GM19438 (cell line): ENCODE measurements at regions not wholly inside any gene's neighbourhood (a gene's known extent, or its start where the extent isn't known, plus 50 kb on each side); places are given as distances from the start of the nearest gene placed in this dataset.
"Not testable (repeated sequence)": the region's sequence is repeated elsewhere in the genome, so short reads cannot be mapped to it uniquely, and the experiment has no call there.

Experiments
- ATAC-seq: cut with Tn5 transposase; IDR thresholded peaks from one replicate; pipeline ENCODE4 v1.9.1; 2021; ENCODE audit warnings: low read depth; ENCODE audit not compliant: unreplicated experiment

DNA sequence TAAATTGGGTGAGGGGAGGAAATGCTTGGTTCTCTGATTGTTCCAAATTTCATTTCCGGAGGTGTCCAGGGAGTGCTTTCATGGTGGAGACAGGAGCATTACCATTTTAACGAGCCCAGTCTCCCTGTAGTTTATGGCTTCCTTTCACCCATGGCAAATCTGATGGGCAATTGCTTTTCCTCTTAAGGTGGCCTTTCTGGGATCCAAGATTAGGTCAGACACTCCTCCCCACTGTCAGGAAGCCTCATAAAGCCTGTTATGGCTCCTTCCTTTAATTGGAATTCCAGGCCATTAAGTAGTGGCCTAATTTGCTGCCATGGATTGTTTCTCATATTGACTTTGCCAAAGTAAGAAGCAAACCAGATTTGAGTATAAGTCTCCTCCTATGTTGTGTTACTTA, 157.8 kb downstream of the PDCD6IP start:
- no peak for ATAC-seq

DNA sequence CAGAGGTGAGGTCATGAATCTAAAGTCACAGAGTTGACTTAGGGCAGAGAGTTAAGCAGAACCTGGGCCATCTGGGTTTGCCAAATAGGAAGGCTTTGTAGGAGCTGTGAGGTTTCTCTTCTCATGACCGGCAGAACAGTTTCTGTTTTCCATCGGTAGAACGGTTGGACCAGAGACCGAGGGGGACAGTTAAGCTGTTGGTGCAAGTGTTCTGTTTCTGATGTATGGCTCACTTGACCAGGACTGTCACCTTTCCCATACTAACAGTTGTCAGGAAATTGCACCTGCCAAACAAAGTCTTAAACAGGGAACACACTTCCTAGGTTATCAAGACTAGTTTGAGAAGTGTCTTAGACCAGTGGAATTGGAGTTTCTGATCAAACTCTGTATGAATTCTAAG, 158.3 kb downstream of the PDCD6IP start:
- ATAC-seq: no peak

DNA sequence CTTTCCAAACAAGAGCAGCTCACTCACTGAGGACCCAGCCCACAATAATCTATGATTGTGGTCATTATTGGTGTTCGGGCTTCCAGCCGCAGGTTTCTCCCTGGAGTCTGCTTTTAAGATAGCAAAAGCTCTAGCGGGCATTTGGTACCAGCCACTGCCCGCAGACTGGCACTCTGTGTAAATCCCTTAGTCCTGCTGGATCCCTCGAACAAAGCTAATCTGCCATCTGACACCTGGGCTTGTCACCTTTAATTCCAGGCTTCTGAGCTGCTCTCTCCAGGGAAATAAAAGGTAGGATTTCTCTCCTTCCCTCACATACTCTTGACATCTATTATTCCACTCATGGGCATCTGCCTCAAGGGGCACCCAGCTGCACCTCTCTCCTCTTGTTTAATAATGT, 158.7 kb downstream of the PDCD6IP start:
- ATAC-seq: no peak

DNA sequence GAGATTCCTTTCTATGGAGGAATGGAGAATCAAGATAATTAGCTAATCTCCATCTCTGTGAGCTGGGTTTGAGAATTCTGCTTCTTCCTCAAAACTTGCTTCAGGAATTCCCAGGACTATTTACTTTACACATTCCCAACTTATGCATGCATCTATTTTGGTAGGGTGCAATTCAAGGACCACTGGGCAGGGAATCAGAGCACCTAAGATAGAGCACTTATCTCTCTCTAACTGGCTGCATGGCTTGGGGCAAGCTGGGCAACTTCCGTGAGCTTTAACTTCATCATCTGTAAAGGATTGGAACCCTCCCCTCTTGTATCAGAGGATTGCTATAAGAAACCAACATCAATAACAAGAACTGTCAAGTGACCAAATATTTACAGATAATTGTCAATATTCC, 160.2 kb downstream of the PDCD6IP start:
- ATAC-seq: no peak

DNA sequence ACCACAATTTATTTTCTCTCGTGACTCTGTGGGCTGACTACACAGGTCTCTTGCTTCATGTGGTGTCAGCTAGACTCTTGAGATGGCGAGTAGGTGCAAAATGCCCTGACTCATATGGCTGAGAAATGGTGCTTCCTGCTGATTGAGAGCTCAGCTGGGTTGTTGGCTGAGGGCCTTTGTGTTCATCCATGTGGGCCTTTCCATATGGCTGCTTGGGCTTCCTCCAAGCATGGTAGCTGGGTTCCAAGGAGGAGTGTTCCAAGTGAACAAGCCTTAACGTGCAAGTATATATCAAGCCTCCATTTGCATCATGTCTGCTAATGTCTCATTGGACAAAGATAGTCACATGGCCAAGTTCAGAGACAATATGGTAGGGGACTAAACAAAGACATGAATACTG, 164.0 kb downstream of the PDCD6IP start:
- no peak for ATAC-seq

DNA sequence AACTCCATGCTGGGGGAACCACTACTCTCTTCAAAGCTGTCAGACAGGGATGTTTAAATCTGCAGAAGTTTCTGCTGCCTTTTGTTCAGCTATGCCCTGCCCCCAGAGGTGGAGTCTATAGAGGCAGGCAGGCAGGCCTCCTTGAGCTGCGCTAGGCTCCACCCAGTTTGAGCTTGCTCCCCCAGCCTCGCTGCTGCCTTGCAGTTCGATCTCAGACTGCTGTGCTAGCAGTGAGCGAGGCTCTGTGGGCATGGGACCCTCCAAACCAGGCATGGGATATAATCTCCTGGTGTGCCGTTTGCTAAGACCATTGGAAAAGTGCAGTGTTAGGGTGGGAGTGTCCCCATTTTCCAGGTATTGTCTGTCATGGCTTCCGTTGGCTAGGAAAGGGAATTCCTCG, 171.8 kb downstream of the PDCD6IP start:
- not testable (repeated sequence) for ATAC-seq

DNA sequence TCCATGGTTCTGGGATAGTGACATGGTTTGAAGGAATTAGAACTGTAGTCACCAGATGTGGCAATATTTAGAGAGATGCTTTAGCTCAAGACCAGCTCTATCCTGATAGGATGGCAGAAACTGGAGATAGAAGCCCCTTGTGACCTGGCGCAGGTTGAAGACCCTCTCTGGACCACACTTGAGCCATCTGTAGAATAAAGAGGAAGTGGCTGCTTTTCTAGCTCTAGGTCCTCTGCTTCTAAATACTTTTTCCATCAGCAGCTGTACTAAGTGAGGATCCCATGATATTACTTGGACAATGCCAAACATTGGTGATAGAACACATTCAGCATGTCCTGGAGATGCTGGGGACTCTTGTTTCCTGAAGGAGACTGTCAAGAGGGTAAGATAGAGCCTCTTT, 172.6 kb downstream of the PDCD6IP start:
- ATAC-seq: no peak

DNA sequence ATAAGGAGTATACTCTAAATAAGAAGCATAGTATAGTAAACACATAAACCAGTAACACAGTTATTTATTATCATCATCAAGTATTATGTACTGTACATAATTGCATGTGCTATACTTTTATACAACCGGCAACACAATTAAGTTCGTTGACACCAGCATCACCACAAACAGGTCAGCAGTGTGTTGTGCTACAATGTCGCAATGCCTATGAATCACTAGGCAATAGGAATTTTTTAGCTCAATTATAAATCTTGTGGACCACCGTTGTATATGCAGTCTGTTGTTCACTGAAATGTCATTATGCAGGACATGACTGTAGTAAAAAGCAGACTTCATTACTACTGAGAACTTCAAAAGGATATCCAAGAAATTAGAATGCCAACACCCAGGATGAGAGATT, 177.0 kb downstream of the PDCD6IP start:
- no peak for ATAC-seq

DNA sequence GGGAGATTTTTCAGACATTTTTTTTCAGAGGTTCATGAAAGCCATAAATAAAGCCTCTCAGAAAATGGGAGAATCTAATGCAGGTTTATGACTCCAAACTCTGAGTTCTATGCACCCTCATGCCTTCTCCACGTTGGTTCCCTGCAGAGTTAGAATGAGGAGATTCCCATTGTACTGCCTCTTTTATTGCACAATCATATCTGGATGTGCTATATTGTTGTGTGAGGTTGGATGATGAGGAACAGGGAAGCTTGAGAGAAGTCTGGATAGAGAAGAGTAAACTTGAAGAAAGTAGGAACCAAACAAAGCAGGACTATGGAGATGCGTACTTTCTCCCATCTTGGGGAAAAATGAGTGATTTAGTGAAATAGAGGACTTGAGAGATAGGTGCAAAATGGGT, 178.8 kb downstream of the PDCD6IP start:
- no peak for ATAC-seq

DNA sequence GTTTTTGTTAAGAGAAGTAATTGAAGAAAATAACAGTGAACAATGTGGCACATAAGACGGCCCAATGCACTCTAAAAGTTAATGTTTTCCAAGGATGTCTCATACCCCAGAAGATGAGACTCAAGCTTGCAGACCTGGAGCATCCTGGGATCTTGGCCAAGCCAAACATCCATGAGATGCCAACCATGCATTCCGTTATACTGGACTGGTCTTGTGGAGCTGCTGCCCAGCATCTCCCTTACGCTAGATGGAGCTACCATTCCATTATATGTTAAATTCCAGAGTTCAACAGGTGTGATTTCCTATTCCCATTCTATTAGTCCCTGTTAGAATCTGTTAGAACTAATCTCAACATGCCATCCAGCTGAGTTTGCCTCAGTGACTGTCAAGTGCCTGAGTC, 181.8 kb downstream of the PDCD6IP start:
- ATAC-seq: no peak

DNA sequence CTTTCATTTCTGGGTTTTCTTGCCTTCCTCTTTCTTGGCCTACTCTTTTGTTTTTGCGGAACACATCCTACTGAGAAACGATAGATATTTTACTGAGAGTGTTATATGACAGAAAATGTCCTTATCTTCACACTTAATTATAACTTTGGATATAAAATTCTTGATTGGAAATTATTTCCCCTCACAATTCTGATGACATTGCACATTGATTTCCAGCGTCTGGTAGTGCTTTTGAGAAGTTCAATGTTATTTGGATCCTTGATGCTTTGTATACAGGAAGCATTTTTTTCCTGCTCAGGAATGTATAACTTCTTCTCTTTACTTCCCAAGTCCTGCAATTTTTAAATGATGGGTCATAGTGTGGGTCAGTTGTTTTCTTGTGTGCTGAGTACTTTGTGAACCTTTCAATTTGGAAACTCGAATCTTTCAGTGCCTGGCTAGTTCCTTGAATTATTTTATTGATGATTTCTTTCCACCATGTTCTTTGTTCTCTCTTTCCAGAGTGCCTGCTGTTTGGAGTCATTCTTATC, 183.9 kb downstream of the PDCD6IP start:
- ATAC-seq: no peak

DNA sequence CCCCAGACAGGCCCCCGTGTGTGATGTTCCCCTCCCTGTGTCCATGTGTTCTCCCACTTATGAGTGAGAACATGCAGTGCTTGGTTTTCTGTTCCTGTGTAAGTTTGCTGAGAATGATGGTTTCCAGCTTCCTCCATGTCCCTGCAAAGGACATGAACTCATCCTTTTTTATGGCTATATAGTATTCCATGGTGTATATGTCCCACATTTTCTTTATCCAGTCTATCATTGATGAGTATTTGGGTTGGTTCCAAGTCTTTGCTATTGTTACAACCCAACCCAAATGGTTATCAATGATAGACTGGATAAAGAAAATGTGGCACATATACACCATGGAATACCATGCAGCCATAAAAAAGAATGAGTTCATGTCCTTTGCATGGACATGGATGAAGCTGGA, 184.5 kb downstream of the PDCD6IP start:
- not testable (repeated sequence) for ATAC-seq

DNA sequence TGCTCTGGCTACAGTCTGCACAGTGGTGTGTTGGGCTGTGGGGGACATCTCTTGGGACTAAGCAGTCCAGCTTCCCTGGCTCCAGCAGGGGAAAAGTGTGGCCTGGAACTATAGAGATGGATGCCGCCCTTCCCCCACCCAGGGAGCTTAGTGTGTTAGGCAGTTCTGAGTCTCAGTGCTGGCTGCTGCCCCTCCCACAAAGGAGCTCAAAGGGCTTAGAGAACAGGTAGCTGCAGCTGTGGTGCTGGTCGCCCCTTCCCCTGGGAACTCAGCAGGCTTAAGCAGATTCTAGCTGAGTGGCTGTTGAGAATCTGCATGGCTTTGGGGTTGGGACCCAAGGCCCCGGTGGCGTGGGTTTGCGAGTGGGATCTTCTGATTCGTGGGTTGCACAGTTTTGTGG, 190.8 kb downstream of the PDCD6IP start:
- ATAC-seq: no peak

DNA sequence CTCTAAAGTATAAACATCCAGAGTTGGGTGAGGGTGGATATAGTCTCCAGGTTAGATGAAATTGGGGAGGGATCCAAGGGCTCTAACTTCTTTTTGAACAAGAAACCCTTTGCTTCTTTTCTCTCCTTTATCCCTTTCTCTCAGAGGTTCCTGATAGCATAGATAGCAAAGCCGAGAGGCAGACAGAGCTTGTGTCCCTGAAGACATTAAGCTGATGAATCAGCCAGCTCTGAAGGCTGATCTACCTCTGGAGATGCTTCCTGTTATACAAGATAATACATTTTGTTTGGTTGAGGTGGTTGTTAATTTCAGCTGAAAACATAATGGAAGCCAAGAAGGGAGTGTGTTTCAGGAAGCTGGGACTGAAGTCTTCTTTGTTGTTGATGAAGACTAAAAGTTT, 193.2 kb downstream of the PDCD6IP start:
- no peak for ATAC-seq

DNA sequence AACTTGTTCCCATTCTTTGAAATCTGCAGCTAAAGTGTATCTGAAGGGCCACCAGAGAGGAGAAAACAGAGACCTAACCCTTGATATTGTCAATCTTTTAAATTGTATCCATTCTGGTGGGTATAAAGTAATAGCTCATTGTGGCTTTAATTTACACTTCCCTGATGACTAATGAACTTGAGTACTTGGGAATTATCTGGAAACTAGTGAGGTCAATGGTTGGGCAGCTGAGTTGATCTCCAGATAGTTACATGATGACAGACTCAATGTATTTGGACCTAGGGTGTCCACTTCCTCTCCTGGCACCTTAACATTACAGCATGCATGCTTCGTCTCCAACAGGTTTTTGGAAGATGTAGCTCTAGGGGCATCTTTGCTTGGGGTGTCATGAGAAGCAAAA, 195.2 kb downstream of the PDCD6IP start:
- ATAC-seq: no peak

DNA sequence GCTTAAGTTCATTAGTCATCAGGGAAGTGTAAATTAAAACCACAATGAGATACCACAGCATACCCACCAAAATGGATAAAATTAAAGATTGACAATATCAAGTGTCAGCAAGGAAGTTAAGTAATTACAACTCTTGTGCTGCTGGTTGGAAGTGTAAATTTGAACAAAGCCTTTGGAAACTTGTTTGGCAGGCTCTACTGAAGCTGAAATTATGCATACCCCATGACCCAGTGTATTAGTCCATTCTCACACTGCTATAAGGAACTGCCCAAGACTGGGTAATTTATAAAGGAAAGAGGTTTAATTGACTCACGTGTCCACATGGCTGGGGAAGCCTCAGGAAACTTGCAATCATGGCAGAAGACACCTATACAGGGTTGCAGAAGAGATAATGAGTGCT, 196.1 kb downstream of the PDCD6IP start:
- no peak for ATAC-seq

DNA sequence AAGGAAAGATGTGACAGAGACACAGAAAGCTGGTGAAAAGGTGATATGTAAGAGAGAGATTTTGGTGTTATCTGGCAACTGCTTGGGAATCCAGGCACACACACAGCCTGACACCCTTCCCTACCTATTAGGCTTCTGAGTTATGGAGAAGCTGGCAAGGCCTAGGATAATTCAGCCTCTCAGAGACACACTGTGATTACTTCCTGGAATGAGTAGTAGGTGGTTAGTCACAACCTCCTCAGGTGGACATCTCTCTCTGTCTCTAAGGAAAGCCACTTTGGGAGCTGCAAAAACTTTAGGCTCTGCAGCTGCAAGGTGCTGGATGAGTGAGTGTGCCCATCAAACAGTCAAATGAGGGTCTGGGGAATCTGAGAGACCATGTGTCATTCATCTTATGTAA, 201.9 kb downstream of the PDCD6IP start:
- no peak for ATAC-seq

DNA sequence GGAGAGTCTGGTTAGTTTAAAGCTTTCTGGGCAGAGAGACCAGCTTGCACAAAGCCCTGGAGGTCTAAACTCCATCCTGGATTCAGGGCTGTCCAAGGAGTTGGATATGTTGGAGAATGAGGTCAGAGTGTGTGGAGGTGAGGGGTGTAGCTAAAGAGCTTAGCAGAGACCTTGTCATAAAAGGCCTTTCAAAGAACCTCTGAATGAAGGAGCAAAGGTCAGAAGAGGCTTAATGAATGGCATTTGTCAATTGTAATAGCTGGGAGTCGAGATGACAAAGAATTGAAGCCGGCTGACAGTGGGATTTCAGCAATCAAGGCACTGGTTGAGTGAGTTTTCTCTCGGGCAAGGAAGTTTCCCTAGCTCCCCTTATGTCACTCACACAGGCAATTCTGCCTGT, 202.6 kb downstream of the PDCD6IP start:
- no peak for ATAC-seq

DNA sequence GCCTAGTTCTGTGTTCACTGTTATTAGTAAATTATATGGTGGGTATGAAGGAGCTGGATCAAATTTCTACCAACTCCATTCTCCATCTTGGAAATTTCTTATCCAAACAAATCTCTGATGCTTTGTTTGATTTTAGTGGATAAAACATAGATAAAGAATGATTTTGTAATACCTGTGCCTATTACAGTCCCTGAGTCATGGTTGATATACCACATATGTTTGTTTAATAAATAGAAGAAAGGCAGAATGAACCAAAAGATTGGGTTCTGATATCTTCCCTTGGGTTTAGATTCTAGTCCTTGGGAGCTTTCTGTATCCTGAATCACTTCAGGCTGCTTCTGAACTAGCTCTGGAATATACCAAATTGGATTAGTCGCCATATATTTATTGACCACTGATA, 203.6 kb downstream of the PDCD6IP start:
- ATAC-seq: no peak

DNA sequence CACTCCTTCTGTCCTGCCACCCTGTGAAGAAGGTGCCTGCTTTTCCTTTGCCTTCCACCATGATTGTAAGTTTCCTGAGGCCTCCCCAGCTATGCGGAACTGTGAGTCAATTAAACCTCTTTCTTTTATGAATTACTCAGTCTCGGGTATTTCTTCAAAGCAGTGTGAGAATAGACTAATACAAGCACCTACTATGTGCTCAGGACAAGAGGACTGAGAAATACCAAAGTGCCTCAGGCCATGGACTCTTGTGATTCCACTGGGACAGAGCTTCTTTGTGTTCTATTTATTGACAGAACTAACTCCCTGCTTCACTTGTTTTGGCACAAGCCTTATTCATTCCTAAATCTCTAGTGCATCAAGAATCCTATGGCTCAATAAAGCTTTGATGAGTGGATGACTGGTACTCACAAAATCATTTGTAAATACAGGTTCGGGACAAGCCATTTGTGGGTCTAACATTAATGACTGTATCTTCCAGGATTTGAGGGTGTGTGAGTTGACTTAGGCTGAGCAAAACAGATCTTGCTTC, 204.2 kb downstream of the PDCD6IP start:
- ATAC-seq: no peak

DNA sequence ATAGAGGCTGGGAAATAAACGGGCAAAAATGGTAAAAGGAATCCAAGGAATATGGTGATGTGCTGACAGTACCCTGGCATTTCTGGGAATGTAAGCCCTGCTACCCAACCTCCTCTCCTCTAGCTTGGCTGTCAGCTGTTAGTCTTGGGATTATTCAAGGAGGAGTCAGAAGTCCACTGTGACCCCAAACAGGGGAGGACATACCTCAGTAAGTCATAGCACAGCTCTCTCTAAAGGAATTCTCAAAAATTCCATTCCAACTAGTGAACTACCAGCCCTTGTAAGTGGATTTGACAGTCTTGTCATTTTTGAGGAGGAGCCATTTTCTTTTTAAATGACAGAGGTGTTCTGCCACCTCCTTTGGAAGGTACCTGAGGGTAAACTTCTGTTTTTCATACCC, 207.5 kb downstream of the PDCD6IP start:
- no peak for ATAC-seq

DNA sequence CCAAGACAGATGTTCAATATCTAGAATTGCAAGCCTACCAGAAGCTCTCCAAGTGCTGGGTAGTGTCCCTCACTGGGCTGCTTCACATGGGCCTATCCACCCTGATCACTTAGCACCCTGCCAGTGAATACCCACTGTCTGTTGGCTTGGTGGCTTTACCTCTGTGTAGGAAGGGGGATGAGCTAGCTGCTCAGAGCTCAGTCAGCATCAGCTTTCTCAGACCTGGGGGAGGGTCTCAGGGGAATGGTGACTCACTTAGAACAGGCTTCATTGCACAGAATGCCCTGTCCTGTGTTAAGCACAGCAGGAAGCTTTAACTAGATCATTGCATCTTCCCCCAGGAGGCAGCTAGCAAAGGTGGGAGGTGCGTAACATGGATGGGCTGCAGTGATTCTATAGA, 209.8 kb downstream of the PDCD6IP start:
- no peak for ATAC-seq
